ENCODE measurements at regions not wholly inside any gene's neighbourhood (a gene's known extent, or its start where the extent isn't known, plus 50 kb on each side); places are given as distances from the start of the nearest gene placed in this dataset.

GRCh38 chr12:78383414-78383813, 481.2 kb upstream of the SYT1 start:
- H3K36me3 ChIP-seq, result no peaks in the 10 kb centered on the region
- H3K4me3 ChIP-seq (ENCODE audit: low read depth, low read length), result no peak overlapping the region
- TF ChIP-seq CTCF (IDR thresholded peaks at IDR 0.05; ENCODE audit: low read depth, low read length), result no peak
- DNase-seq, result no peak
- H3K9me3 ChIP-seq, result no peaks in the 10 kb centered on the region
- no peaks in the 10 kb centered on the region for H3K4me1 ChIP-seq
- no peaks in the 10 kb centered on the region for H3K27me3 ChIP-seq

GRCh38 chr12:78384541-78384940, 480.0 kb upstream of the SYT1 start:
- Histone ChIP-seq H3K27me3 (no peaks in the 10 kb centered on the region), H3K4me3 (ENCODE audit: low read depth, low read length) (no peak overlapping the region), H3K9me3 (no peaks in the 10 kb centered on the region), H3K4me1 (no peaks in the 10 kb centered on the region), H3K36me3 (no peaks in the 10 kb centered on the region)
- no peak for DNase-seq
- TF ChIP-seq CTCF (IDR thresholded peaks at IDR 0.05; ENCODE audit: low read depth, low read length), result no peak

- DNase-seq, result no peak
- Histone ChIP-seq H3K36me3 (no peaks in the 10 kb centered on the region), H3K4me3 (ENCODE audit: low read depth, low read length) (no peak overlapping the region), H3K27me3 (no peaks in the 10 kb centered on the region), H3K9me3 (no peaks in the 10 kb centered on the region), H3K4me1 (no peaks in the 10 kb centered on the region)
- TF ChIP-seq CTCF (IDR thresholded peaks at IDR 0.05; ENCODE audit: low read depth, low read length), result no peak
Observed at GRCh38 chr12:78385541-78385940, 479.0 kb upstream of the SYT1 start.

GRCh38 chr12:78386871-78387270, 477.7 kb upstream of the SYT1 start:
- H3K9me3 ChIP-seq, result no peaks in the 10 kb centered on the region
- TF ChIP-seq CTCF (IDR thresholded peaks at IDR 0.05; ENCODE audit: low read depth, low read length), result no peak
- no peak overlapping the region for H3K4me3 ChIP-seq (ENCODE audit: low read depth, low read length)
- no peaks in the 10 kb centered on the region for H3K4me1 ChIP-seq
- H3K36me3 ChIP-seq, result no peaks in the 10 kb centered on the region
- no peak for DNase-seq
- no peaks in the 10 kb centered on the region for H3K27me3 ChIP-seq

- H3K36me3 ChIP-seq, result no peaks in the 10 kb centered on the region
- no peak for DNase-seq
- no peaks in the 10 kb centered on the region for H3K9me3 ChIP-seq
- H3K4me1 ChIP-seq, result no peaks in the 10 kb centered on the region
- H3K27me3 ChIP-seq, result no peaks in the 10 kb centered on the region
- no peak for TF ChIP-seq CTCF (IDR thresholded peaks at IDR 0.05; ENCODE audit: low read depth, low read length)
- H3K4me3 ChIP-seq (ENCODE audit: low read depth, low read length), result no peak overlapping the region
Observed at GRCh38 chr12:78387721-78388120, 476.9 kb upstream of the SYT1 start.

- Histone ChIP-seq H3K4me3 (ENCODE audit: low read depth, low read length) (no peak overlapping the region), H3K27me3 (no peaks in the 10 kb centered on the region), H3K9me3 (no peaks in the 10 kb centered on the region), H3K4me1 (no peaks in the 10 kb centered on the region), H3K36me3 (no peaks in the 10 kb centered on the region)
- no peak for DNase-seq
- no peak for TF ChIP-seq CTCF (IDR thresholded peaks at IDR 0.05; ENCODE audit: low read depth, low read length)
Observed at GRCh38 chr12:78388461-78388860, 476.1 kb upstream of the SYT1 start.

Measured in BE2C (cell line).